Parathyroid adenoma (tissue), 2 donors: ENCODE measurements at regions not wholly inside any gene's neighbourhood (a gene's known extent, or its start where the extent isn't known, plus 50 kb on each side); places are given as distances from the start of the nearest gene placed in this dataset.

ENCODE experiments used
- H2AFZ ChIP-seq: fragments of 300-600 bp; sonication (generic); one replicate; pipeline ENCODE4 v1.7.0; 2017; ENCODE audit warnings: antibody characterized with exemption, mild to moderate bottlenecking
- H3K27ac ChIP-seq: fragments of 300-600 bp; sonication (generic); one replicate; pipeline ENCODE4 v1.7.0; 2017
- H3K27me3 ChIP-seq: fragments of 300-600 bp; sonication (generic); one replicate; pipeline ENCODE4 v1.7.0; 2017; ENCODE audit warnings: low read length; ENCODE audit not compliant: control insufficient read depth, insufficient read depth
- H3K36me3 ChIP-seq: fragments of 300-600 bp; sonication (generic); one replicate; pipeline ENCODE4 v1.7.0; 2017; ENCODE audit warnings: low read length; ENCODE audit not compliant: control insufficient read depth, insufficient read depth
- H3K4me1 ChIP-seq: fragments of 300-600 bp; sonication (generic); one replicate; pipeline ENCODE4 v1.7.0; 2017; ENCODE audit warnings: control low read depth
- H3K4me2 ChIP-seq: fragments of 300-600 bp; sonication (generic); one replicate; pipeline ENCODE4 v1.7.0; 2017; ENCODE audit warnings: low read length
- H3K4me3 ChIP-seq: fragments of 300-600 bp; sonication (generic); one replicate; pipeline ENCODE4 v1.7.0; 2017; ENCODE audit warnings: low read depth, low read length
- H3K79me2 ChIP-seq: fragments of 300-600 bp; sonication (generic); one replicate; pipeline ENCODE4 v1.7.0; 2017; ENCODE audit warnings: control low read depth
- H3K9ac ChIP-seq: fragments of 300-600 bp; sonication (generic); one replicate; pipeline ENCODE4 v1.7.0; 2017; ENCODE audit warnings: mild to moderate bottlenecking
- H3K9me3 ChIP-seq: fragments of 300-600 bp; sonication (generic); one replicate; pipeline ENCODE4 v1.7.0; 2017; ENCODE audit warnings: low read length; ENCODE audit not compliant: control insufficient read depth
- CTCF ChIP-seq: fragments of 300-600 bp; sonication (generic); IDR thresholded peaks from one replicate; pipeline ENCODE4 v1.7.0; 2017; ENCODE audit warnings: antibody characterized with exemption, mild to moderate bottlenecking
- donor health status: primary hyperparathyroidism.

DNA sequence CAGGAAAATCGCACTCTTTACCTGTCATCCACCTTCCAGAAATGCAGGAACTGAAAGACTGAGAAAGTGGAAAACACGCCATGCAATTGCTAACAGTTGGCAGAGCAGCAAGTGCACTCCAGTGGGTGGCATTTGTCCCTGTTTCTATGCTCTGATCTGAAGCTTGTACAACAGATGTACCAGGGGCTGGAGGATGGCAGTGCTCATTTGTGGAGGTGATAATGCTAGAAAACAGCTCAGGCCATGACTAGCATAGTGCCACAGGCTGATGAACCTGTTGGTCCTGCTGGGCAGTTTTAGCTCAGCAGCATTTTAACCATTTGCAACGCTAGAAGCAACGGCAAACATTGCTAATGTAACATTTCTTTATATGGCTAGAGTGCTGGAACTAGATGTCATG lies 199.9 kb upstream of the NRP1 start:
- H3K4me2 ChIP-seq = no peak overlapping the region

GRCh38 chr10:33533612-33534011 lies 199.1 kb upstream of the NRP1 start:
- no peak for TF ChIP-seq CTCF
- Histone ChIP-seq H3K4me2 (no peak overlapping the region), H2AFZ (no peak overlapping the region), H3K4me1 (no peaks in the 10 kb centered on the region), H3K36me3 (no peaks in the 10 kb centered on the region), H3K27ac (no peak overlapping the region), H3K9me3 (no peaks in the 10 kb centered on the region), H3K9ac (no peak overlapping the region), H3K27me3 (no peaks in the 10 kb centered on the region), H3K4me3 (no peak overlapping the region), H3K79me2 (no peaks in the 10 kb centered on the region)

More for the DNA sequence above, 199.9 kb upstream of the NRP1 start:
- no peaks in the 10 kb centered on the region for H3K4me1 ChIP-seq
- H3K9me3 ChIP-seq = no peaks in the 10 kb centered on the region
- H3K27me3 ChIP-seq = no peaks in the 10 kb centered on the region
- H3K4me3 ChIP-seq = no peak overlapping the region
- no peaks in the 10 kb centered on the region for H3K79me2 ChIP-seq
- TF ChIP-seq CTCF = no peak
- no peak overlapping the region for H3K9ac ChIP-seq
- H3K27ac ChIP-seq = no peak overlapping the region
- H3K36me3 ChIP-seq = no peaks in the 10 kb centered on the region
- no peak overlapping the region for H2AFZ ChIP-seq

DNA sequence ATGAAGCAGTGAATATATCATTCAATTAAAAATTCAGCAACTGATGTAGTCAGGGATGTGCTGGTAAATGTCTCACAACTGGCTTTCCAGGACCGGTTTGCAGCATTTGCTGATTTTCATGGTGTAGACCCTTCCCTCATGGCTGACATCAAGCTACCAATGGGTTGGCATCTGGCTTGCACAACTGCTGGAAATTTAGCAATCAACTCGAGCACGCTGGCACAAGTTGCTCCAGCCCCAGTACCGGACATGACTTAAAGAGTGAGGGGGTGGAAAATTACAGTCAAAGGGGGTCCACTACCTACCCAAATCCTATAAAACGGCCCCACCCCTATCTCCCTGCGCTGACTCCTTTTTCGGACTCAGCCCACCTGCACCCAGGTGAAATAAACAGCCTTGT lies 198.4 kb upstream of the NRP1 start:
- Histone ChIP-seq H3K4me2 (no peak overlapping the region), H3K9me3 (no peaks in the 10 kb centered on the region), H3K79me2 (no peaks in the 10 kb centered on the region), H3K27me3 (no peaks in the 10 kb centered on the region), H3K9ac (no peak overlapping the region), H3K4me3 (no peak overlapping the region), H3K4me1 (no peaks in the 10 kb centered on the region), H3K36me3 (no peaks in the 10 kb centered on the region), H2AFZ (no peak overlapping the region), H3K27ac (no peak overlapping the region)
- TF ChIP-seq CTCF = no peak

DNA sequence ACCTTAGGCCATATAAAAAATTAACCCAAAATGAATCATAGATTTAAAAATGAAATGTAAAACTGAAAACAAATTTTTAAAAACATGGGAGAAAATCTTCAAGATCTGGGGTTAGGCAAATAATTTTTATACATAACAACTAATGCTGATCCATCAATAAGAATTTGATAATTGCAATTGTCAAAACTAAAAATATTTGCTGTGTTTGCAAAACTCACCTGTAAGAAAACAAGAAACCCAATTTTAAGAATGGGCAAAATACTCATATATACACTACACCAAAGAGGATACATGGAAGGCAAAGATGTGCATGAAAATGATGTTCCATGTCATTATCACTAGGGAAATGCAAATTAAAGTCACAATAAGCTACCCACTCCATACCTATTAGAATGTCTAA lies 194.8 kb upstream of the NRP1 start:
- Histone ChIP-seq H3K27ac (no peak overlapping the region), H3K79me2 (no peaks in the 10 kb centered on the region), H3K4me1 (no peaks in the 10 kb centered on the region), H3K9me3 (no peaks in the 10 kb centered on the region), H3K4me3 (no peak overlapping the region), H3K9ac (no peak overlapping the region), H3K4me2 (no peak overlapping the region), H3K27me3 (no peaks in the 10 kb centered on the region), H2AFZ (no peak overlapping the region), H3K36me3 (no peaks in the 10 kb centered on the region)
- TF ChIP-seq CTCF = no peak

GRCh38 chr10:33524966-33525365 lies 190.5 kb upstream of the NRP1 start:
- no peak overlapping the region for H2AFZ ChIP-seq
- TF ChIP-seq CTCF = no peak
- no peak overlapping the region for H3K9ac ChIP-seq
- no peak overlapping the region for H3K27ac ChIP-seq
- no peaks in the 10 kb centered on the region for H3K79me2 ChIP-seq
- no peaks in the 10 kb centered on the region for H3K4me1 ChIP-seq
- H3K36me3 ChIP-seq = no peaks in the 10 kb centered on the region
- no peaks in the 10 kb centered on the region for H3K9me3 ChIP-seq
- no peaks in the 10 kb centered on the region for H3K27me3 ChIP-seq
- H3K4me2 ChIP-seq = no peak overlapping the region
- no peak overlapping the region for H3K4me3 ChIP-seq
